ENCODE measurements at regions not wholly inside any gene's neighbourhood (a gene's known extent, or its start where the extent isn't known, plus 50 kb on each side); places are given as distances from the start of the nearest gene placed in this dataset.

- TF ChIP-seq CTCF (conservative IDR thresholded peaks at IDR 0.05; ENCODE audit: low read length): no peak
- no peak for TF ChIP-seq EZH2phosphoT487 (IDR thresholded peaks at IDR 0.05; ENCODE audit: borderline replicate concordance)
Observed at GRCh38 chr2:118490330-118490729, 357.1 kb downstream of the EN1 start.
